ENCODE measurements at regions not wholly inside any gene's neighbourhood (a gene's known extent, or its start where the extent isn't known, plus 50 kb on each side); places are given as distances from the start of the nearest gene placed in this dataset.

- TF ChIP-seq POLR2A (IDR thresholded peaks at IDR 0.05) (no peak), CTCF (IDR thresholded peaks at IDR 0.05) (no peak)
Measured at GRCh38 chr16:59013930-59014329, 279.8 kb upstream of the GOT2 start.

All from testis (tissue), 2 donors.